Epithelial cell of esophagus (primary cell): ENCODE measurements at regions not wholly inside any gene's neighbourhood (a gene's known extent, or its start where the extent isn't known, plus 50 kb on each side); places are given as distances from the start of the nearest gene placed in this dataset.
"Not testable (repeated sequence)": the region's sequence is repeated elsewhere in the genome, so short reads cannot be mapped to it uniquely, and the experiment has no call there.

Experiments used
- DNase-seq: peaks from one replicate; pipeline ENCODE4 v3.0.0; 2010; ENCODE audit warnings: low read depth
- H3K4me3 ChIP-seq: 2 replicates; pipeline ENCODE4 v1.5.1; 2011; ENCODE audit warnings: mild to moderate bottlenecking, low read length, control low read depth
- TF ChIP-seq, protein P1 (sequence below): IDR thresholded peaks from 2 replicates; pipeline ENCODE4 v1.5.1; 2011; ENCODE audit warnings: low read depth, mild to moderate bottlenecking, low read length, control low read depth, inconsistent platforms; ENCODE audit not compliant: insufficient read depth; ENCODE audit errors: missing control alignments

DNA sequence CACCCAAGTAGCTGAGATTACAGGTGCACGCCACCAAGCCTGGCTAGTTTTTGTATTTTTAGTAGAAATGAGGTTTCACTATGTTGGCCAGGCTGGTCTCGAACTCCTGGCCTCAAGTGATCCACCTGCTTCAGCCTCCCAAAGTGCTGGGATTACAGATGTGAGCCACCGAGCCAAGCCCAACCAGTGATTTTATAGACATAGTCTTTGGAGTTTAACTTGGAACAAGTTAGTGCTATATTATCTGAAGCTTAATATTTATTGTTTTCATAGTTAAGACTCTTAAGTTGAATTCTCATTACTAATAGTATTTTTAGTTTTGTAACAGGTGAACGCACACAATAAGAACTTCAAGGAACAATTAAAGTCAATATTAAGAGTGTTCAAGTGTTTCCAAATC is 122.1 kb downstream of the SPAG6 start:
- not testable (repeated sequence) for DNase-seq

DNA sequence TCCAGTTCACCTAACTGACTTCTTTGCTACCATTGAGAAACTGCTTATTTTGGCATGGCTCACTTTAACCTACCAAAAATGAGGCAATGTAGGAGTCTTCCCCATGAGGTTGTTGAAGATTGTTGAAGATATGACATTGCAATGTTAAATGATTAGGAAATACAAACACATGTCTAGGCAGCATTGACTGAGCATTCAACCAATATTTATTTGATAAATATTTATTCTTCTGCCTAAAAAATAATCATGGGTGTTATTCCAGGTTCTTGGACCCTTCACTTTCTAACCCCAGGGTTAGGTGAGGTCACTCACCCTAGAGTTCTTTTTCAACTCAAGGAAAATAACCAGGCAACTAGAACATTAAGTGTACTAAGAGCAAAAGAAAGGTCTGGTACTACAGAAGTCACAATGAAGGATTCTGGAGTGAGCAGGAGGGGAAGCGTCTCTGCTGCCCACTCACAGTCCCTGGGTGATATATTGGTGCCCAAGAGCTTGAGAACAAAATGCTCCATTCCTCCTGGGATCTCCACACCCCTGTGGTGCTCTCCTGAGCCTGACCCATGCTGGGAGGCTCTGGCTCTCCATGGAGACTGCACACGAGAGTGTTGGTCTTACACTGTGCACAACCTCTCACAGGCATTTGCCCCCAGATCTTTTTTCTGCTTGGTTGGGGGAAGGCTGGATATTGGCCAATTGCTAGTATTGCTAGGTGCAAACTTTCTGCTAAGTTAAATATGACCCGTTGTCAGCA is 123.4 kb downstream of the SPAG6 start:
- H3K4me3 ChIP-seq: no peak overlapping the region
- TF ChIP-seq, protein P1, sequence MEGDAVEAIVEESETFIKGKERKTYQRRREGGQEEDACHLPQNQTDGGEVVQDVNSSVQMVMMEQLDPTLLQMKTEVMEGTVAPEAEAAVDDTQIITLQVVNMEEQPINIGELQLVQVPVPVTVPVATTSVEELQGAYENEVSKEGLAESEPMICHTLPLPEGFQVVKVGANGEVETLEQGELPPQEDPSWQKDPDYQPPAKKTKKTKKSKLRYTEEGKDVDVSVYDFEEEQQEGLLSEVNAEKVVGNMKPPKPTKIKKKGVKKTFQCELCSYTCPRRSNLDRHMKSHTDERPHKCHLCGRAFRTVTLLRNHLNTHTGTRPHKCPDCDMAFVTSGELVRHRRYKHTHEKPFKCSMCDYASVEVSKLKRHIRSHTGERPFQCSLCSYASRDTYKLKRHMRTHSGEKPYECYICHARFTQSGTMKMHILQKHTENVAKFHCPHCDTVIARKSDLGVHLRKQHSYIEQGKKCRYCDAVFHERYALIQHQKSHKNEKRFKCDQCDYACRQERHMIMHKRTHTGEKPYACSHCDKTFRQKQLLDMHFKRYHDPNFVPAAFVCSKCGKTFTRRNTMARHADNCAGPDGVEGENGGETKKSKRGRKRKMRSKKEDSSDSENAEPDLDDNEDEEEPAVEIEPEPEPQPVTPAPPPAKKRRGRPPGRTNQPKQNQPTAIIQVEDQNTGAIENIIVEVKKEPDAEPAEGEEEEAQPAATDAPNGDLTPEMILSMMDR: no peak
- no peak for DNase-seq

More for the DNA sequence above, 122.1 kb downstream of the SPAG6 start:
- not testable (repeated sequence) for H3K4me3 ChIP-seq

DNA sequence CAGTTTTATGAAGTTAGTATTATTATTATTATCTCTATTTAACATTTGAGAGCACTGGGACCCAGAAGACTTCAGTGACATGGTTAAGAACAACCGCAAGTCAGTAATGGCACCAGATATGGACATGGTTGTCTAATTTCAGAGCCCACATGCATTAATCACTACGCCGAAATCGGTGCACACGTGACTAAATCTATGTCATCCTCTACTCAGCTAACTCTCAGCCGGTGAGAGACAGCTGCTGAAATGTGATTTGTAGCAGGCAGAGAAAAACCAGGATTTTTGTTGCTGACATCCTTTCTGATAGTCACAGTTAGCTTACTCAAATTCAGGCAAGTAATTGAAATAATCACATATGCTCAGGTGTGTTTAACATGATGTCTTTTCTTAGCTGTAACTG is 127.7 kb downstream of the SPAG6 start:
- H3K4me3 ChIP-seq: no peak overlapping the region
- TF ChIP-seq, protein P1: no peak

DNA sequence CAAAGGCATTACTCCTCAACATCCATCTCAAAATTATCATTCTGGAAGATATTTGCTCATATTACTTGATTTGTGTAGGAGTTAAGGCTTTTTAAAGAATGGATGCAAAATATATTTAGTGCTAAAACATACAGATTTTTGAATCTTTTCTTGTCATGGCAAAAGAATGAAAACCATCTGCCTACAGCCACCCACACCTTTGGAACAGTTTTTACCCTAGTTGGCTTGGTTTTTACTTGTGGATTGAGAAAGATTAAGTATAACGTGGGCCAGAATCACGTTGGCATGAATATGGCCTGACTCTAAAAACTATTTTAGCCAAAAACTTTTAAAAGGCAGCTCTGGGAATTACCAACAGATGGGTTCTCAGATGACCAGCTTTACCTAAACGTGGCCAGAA is 128.2 kb downstream of the SPAG6 start:
- H3K4me3 ChIP-seq: no peak overlapping the region
- no peak for DNase-seq
- TF ChIP-seq, protein P1: no peak

More for the DNA sequence above, 127.7 kb downstream of the SPAG6 start:
- DNase-seq: no peak

DNA sequence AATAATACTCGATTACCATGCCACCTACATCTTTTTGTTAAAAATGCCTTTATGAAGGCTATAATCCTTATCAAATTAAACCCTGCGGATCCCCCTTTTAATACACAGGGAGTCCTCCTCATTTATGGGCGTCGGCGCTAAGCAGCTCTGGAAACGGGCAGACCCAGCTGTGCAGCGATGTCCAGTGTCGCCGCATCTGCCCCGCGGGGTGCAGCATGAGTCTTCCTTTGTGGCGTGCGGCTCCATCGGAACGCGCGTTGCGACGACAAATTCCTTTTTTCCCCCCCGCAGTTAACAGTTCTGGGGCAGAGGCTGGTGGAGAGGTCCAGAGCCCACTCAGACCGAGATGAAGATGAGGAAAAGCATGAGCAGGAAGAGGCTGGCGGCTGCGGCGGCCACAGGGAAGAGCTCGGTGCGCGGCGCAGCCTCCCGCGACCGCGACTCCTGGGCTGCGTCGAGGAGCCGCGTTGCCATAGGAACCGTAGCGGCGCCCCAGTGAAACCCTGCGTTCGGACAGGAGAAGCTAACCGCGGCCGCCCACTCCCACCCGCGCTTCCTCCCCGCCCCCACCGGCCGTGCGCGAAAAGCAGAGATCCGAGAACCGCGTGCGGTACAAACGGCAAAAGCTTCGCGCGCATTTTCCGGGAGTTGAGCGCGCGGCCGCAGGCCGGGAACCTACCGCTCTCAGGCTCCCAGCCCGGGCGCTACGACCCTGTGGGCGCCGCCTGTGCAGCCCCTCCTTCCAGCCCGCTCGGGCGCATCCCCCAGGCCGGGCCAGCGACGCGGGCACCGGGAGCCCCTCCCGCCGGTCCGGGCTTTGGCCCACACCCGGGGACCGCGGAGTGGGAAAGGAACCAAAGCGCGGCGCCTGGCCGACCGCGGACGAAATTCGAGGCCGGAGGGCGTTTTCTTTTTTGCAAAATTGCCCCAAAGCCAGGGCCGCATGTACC is 130.6 kb downstream of the SPAG6 start:
- DNase-seq: no peak
- H3K4me3 ChIP-seq: no peak overlapping the region
- TF ChIP-seq, protein P1: no peak

DNA sequence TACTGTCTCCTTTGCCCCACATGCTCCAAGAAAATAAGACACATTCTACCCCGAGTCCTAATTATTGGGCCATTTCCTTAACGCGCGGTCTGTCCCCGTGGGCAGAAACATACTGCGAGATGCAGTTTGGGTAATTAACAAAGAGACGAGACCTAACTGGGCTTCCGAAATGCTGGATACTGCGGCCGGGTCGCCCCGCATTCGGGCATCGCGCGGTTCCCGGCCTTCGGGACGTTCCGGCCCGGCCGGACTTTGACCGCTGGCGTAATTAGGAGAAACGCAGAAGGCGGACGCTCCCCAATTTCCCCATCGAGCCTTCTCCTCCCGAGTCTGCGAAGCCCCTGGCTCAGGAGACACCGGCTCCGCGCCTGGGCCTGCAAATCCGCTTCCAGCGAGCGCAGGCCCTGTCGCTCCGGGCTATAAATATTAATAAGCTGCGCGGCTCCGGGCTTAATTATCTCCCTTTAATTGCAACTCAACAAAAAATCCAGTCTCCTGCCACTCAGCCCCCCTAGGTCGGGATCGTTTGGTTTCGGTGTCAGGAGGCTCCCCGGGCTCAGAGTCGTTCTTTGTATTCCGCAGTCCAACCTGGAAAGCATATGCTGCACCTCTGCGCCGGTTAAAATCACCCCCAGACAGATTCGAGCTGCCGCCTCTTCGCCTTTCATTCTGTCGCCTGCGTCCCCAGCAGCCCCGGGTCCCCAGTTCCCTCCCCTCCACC is 131.5 kb downstream of the SPAG6 start:
- TF ChIP-seq, protein P1: no peak
- H3K4me3 ChIP-seq: no peak overlapping the region

More for the DNA sequence above, 131.5 kb downstream of the SPAG6 start:
- no peak for DNase-seq
